Retina (tissue), 1 donor: ENCODE measurements at regions not wholly inside any gene's neighbourhood (a gene's known extent, or its start where the extent isn't known, plus 50 kb on each side); places are given as distances from the start of the nearest gene placed in this dataset.

ENCODE experiments used
- DNase-seq: peaks from one replicate; pipeline ENCODE4 v3.0.0-alpha.2; 2016

DNA sequence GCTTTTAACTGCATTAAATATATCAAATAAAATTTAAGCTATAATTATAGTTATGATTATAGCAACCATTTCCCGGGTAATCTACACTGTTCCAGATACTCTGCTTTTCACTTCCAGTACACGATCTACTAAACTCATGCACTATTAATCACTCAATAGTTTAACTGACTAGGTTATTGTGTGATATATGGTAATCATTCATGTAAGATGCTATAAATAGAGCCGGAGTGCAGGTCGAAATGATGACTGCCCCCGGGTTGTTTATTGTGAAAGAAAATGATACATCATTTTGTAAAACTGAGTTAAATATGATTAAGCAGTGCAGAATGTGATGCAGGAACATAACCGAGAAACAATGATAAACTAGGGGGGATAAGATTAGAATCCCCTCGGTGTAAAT lies 434.6 kb upstream of the DSEL start:
- no peak for DNase-seq

DNA sequence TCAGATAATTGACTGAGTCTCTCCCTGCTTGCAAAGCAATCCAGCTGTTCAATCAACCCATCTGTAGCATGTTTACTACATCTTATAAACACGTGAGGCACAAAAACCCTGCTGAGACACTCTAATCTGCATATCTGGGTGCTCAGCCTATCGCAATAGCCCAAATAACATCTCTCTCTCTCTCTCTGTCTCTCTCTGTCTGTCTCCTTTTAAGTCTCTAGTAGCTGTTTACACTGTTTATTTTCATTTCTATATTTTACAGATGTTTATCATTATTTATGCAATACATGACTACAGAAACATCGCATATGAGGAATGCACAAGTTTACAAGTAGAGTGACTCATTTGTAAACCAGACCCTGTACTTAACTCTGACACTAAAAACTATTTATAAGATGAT lies 422.1 kb upstream of the DSEL start:
- no peak for DNase-seq

GRCh38 chr18:67935638-67936037 lies 419.1 kb upstream of the DSEL start:
- no peak for DNase-seq

GRCh38 chr18:67933271-67933670 lies 416.8 kb upstream of the DSEL start:
- DNase-seq = no peak

- DNase-seq = no peak
These were observed 415.8 kb upstream of the DSEL start for GRCh38 chr18:67932271-67932670.

DNA sequence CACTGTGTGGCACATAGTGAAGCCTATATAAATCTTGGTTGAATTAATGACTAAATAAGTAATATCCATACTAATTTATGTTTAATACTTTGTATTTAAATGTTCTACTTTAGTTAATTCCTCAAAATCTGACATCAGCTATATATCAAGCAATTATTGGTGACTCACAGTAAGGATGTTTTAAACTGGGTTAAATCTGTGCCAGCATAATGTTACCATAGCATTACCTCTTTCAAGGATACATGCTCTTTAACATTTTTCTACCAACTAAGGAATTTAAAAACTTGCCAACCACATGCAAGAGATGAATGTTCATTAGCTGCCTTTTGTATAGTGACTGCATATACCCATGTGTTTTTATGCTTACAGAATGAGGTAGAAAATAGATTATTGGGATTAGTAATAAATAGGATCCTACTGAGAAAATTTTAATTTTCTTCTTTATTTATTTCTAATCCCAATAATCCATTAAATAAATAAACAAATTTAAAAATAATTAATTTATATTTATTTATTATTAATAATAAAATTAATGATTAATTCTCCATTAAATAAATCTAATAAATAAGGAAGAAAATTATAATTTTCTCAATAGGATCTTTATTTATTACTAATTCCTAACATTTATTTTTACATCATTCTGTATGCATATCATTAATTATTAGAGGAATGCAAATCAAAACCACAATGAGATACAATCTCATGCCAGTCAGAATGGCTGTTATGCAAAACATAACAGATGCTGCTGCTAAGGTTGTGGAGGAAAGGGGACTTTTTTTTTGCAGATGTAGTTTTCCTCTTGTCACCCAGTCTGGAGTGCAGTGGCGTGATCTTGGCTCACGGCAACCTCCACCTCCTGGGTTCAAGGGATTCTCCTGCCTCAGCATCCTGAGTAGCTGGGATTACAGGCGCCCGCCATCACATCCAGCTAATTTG lies 410.7 kb upstream of the DSEL start:
- no peak for DNase-seq

GRCh38 chr18:67924656-67925055 lies 408.1 kb upstream of the DSEL start:
- DNase-seq = no peak

- no peak for DNase-seq
These were observed 402.8 kb upstream of the DSEL start for GRCh38 chr18:67919316-67919715.

GRCh38 chr18:67916097-67916496 lies 399.6 kb upstream of the DSEL start:
- DNase-seq = no peak

DNA sequence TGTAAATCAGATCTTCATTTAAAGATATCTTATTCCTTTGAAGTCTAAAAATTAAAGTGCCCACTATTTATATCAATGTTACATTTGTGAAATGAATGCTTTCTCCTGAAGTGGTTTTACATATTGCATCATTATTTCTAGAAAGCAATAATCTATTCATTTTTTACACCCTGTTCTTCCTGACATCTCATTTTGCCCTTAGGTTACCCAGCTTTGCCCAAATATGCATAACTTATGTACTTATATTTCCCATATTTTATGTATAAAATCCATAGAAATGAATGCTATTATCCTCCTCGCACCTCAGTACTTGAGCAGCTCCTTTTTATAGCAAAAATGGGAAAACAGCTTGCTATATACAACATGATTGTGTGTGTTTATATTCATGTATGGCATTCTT lies 396.5 kb upstream of the DSEL start:
- no peak for DNase-seq

DNA sequence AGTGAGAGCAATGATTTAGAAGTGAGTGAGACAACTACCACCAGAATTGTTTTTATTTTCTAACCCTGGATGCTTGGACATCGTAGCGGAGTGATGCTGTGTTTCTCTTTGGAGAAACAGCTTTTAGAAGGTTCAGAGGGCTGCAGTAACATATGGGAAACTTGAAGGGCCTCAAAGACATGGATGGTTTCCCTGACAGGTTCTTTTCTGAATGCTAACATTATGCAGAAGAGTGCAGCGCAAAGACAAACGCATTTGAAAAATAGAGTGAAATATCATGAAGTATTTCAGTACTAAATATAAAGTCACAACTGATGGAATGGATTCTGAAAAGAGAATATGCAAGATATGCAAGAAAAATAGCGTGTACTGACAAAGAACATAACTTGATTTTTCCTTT lies 385.1 kb upstream of the DSEL start:
- DNase-seq = no peak

- DNase-seq = no peak
These were observed 379.9 kb upstream of the DSEL start for GRCh38 chr18:67896451-67896850.

DNA sequence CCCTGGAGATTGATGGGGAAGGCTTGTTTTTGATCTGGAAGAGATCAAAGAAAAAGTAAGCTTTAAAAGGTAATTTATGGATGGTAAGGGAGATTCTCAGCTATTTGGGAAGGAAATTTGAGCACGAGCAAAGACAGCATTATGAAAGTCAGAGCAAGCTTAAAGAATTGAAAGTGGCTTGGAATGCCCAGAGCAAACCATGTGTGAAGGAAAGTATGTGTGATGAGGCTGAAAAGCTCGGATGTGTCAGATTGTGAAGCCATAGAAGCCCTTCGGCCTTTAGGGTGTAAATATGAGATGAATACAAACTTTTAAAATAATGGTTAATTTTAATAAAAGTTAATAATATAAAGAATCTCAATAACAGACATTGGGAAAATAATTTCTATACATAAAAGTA lies 377.4 kb upstream of the DSEL start:
- peak; percentile 64 for DNase-seq

DNA sequence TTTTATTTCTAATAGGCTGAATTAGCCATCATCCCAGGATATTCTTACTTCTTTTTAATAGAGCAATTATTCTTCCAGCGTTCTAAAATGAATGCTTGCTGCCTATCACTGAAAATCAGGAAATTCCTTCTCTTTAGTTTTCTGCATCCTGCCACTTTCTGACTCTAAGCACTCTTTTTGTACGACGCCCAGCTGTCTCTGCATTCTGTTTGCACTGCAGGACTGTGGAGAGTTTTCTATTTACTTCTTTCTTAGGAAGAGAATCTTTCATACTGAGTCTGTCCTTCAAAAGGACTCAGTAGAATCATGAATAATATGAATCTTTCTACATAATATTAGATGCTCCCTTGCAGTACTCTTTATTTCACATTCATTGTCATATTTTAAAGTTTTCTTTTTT lies 360.4 kb upstream of the DSEL start:
- no peak for DNase-seq

GRCh38 chr18:67875944-67876343 lies 359.4 kb upstream of the DSEL start:
- no peak for DNase-seq

GRCh38 chr18:67875060-67875459 lies 358.5 kb upstream of the DSEL start:
- DNase-seq = no peak

DNA sequence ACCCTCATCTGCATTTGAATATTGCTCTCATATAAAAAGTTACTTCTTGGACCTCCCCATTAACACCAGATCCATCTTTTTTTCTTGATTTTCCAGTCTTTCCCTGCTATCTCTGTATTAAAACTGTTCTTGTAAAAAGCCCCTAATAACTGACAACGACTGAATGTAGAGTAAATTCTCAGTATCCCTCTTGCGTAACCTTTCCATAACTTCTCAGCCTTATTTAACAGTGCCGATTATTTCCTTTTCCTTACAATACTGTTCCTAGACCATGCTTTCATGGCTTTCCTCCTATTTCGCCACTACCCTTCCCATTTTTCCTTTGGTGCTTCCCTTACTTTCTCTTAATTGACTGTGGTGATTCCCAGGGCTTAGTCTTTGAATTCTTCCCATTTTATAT lies 348.9 kb upstream of the DSEL start:
- no peak for DNase-seq

DNA sequence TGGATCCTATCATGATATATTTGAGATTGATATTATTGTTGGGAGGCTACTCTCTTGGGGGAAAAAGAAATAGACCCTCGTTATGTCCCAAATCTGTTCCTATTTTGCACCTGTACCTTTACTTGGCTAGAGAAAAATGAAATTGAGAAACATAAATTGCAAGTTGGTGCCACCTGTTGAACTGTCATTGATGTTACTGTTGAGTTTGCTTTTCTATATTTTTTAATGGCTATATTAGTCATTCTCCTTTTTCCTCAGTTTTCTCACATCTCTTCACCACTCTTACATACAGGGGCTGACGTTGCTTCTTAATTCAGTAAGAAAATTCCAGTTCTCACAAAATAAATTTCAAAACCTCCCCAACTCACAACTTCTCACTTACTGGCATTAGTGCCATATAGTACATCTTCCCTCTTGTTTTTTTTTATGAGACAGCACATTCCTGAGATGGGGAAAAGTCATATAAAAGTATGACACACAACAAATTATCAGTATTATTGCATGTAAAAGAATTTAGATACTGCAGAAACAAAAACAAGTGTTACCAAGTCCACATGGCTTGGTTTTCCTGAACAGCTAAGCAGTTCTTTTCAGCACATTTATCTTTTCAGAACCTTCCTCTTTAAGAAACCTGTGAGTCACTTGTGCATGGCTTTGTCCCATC lies 348.3 kb upstream of the DSEL start:
- no peak for DNase-seq

GRCh38 chr18:67862069-67862468 lies 345.5 kb upstream of the DSEL start:
- DNase-seq = no peak

DNA sequence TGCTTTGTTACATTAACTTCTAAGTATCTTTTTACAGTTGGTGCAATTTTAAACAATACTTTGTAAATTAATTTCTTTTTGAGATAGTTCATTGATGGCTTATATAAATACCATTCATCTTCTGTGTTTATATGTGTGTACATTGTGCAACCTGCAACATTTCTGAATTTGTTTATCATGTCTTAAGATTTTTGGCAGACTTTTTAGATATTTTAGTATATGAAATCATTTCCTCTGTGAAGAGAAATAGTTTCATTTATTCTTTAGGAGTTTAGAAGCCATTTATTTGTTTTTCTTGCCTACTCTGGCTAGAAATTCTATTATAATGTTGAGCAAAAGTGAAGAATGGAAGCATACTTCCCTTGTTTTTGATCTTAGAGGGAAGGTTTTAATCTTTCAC lies 337.8 kb upstream of the DSEL start:
- no peak for DNase-seq

- no peak for DNase-seq
These were observed 330.0 kb upstream of the DSEL start for GRCh38 chr18:67846422-67847098.

- no peak for DNase-seq
These were observed 328.5 kb upstream of the DSEL start for GRCh38 chr18:67845035-67845434.

DNA sequence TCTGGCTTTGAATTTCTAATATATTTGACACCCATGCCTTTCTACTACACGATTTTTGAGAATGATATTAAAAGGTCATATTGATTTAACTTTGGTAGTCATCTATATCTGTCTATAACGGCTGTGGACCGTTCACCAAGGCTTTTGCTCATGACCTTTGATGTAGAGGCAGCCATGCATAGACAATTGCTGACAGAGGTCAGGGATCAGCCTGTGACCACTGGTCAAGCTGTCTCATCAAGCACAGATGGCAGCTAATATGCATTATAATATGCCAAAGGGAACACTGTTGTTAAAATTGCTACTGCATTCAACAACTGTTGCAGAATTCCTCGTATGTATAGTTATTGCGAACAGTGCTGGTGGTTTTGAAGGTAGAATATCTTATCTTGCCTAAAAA lies 323.9 kb upstream of the DSEL start:
- DNase-seq = peak; percentile 2

DNA sequence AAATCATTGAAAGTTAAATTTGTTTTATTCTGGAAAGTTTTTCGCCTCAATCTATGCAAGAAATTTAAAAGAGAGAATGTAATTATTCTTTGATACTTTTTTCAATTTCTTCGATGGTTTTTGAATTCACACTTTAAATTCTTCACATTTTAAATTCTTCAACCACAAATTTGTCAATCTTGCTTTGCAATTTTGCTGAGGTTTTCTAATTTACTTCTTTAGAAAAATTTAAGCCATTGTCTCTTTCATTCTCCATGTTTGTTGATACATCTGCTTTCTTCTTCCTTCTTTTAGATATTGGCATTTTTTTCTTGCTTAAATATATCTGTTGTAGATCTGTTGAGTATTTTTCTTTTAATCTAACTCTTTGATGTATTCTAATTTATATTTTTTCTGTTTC lies 301.9 kb upstream of the DSEL start:
- DNase-seq = no peak
